ENCODE measurements at regions not wholly inside any gene's neighbourhood (a gene's known extent, or its start where the extent isn't known, plus 50 kb on each side); places are given as distances from the start of the nearest gene placed in this dataset.

GRCh38 chr7:19455623-19456022 lies 253.2 kb downstream of the POLR1F start:
- H3K27me3 ChIP-seq = no peaks in the 10 kb centered on the region
- 34 to 40% methylated on average over 2 of the region's 2 CpGs for WGBS, 2 donors
- peaks cover 0 to 12% (median 0%) of the 10 kb centered on the region in 11 donors for H3K9me3 ChIP-seq
- H3K4me3 ChIP-seq = no peak overlapping the region
- H3K36me3 ChIP-seq = no peaks in the 10 kb centered on the region
- ATAC-seq (no peak), DNase-seq (no peak)
- H3K27ac ChIP-seq = no peak overlapping the region
- intact Hi-C loops (cut with DNase I) = no loop called here
- no peak for TF ChIP-seq CTCF (IDR thresholded peaks at IDR 0.05)
- no peaks in the 10 kb centered on the region for H3K4me1 ChIP-seq

GRCh38 chr7:19448091-19448490 lies 260.7 kb downstream of the POLR1F start:
- H3K4me1 ChIP-seq = no peaks in the 10 kb centered on the region
- no peak for ATAC-seq
- no peak for TF ChIP-seq CTCF (IDR thresholded peaks at IDR 0.05)
- H3K27me3 ChIP-seq = no peaks in the 10 kb centered on the region
- H3K9me3 ChIP-seq = peaks cover 0 to 23% (median 0%) of the 10 kb centered on the region in 11 donors
- H3K27ac ChIP-seq = no peak overlapping the region
- WGBS, 2 donors = 80 to 81% methylated on average over 3 of the region's 3 CpGs
- DNase-seq = no peak
- intact Hi-C loops (cut with DNase I) = no loop called here
- no peaks in the 10 kb centered on the region for H3K36me3 ChIP-seq
- no peak overlapping the region for H3K4me3 ChIP-seq

- peaks cover 0 to 1% (median 0%) of the 10 kb centered on the region in 11 donors for H3K9me3 ChIP-seq
- H3K4me1 ChIP-seq = no peaks in the 10 kb centered on the region
- DNase-seq (no peak), ATAC-seq (no peak)
- H3K36me3 ChIP-seq = no peaks in the 10 kb centered on the region
- TF ChIP-seq CTCF (IDR thresholded peaks at IDR 0.05) = peak in 1 of 9 donors; percentile 25
- H3K27ac ChIP-seq = no peak overlapping the region
- no peak overlapping the region for H3K4me3 ChIP-seq
- WGBS, 2 donors = 49 to 60% methylated on average over 4 of the region's 4 CpGs
- intact Hi-C loops (cut with DNase I) = no loop called here
- no peaks in the 10 kb centered on the region for H3K27me3 ChIP-seq
Observed at GRCh38 chr7:19442016-19442785, 266.6 kb downstream of the POLR1F start.

DNA sequence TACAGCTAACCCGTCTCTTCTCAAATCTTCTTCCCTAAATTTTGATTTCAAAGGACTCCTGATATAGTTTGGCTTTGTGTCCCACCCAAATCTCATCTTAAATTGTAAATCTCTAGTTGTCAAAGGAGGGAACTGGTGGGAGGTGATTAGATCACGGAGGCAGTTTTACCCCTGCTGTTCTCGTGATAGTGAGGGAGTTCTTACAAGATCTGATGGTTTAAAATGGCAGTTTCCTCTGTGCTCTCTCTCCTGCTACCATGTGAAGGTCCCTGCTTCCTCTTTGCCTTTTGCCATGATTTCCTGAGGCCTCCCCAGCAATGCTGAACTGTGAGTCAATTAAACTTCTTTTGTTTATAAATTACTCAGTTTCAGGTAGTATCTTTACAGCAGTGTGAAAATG lies 269.3 kb downstream of the POLR1F start:
- Histone ChIP-seq H3K9me3 (no peaks in the 10 kb centered on the region), H3K4me3 (no peak overlapping the region), H3K4me1 (no peaks in the 10 kb centered on the region), H3K36me3 (no peaks in the 10 kb centered on the region), H3K27me3 (no peaks in the 10 kb centered on the region), H3K27ac (no peak overlapping the region)
- intact Hi-C loops (cut with DNase I) = no loop called here
- 68 to 71% methylated on average over 3 of the region's 3 CpGs for WGBS, 2 donors
- TF ChIP-seq CTCF (IDR thresholded peaks at IDR 0.05) = no peak
- ATAC-seq = no peak
- DNase-seq = no peak
